ENCODE measurements at regions not wholly inside any gene's neighbourhood (a gene's known extent, or its start where the extent isn't known, plus 50 kb on each side); places are given as distances from the start of the nearest gene placed in this dataset.
"Not testable (repeated sequence)": the region's sequence is repeated elsewhere in the genome, so short reads cannot be mapped to it uniquely, and the experiment has no call there.

GRCh38 chr21:15281714-15282113 lies 216.9 kb upstream of the NRIP1 start:
- no peak for DNase-seq

- DNase-seq, result no peak
These were observed 217.9 kb upstream of the NRIP1 start for GRCh38 chr21:15282665-15283064.

GRCh38 chr21:15283138-15283537 lies 218.3 kb upstream of the NRIP1 start:
- no peak for DNase-seq

GRCh38 chr21:15283789-15284188 lies 219.0 kb upstream of the NRIP1 start:
- no peak for DNase-seq

GRCh38 chr21:15285556-15285955 lies 220.8 kb upstream of the NRIP1 start:
- DNase-seq, result no peak

- DNase-seq, result no peak
These were observed 224.4 kb upstream of the NRIP1 start for GRCh38 chr21:15289246-15289645.

- DNase-seq, result peak; percentile 46 to 84
These were observed 225.4 kb upstream of the NRIP1 start for GRCh38 chr21:15289896-15290841.

- peak in 1 of 2 experiments; percentile 11 for DNase-seq
These were observed 226.9 kb upstream of the NRIP1 start for GRCh38 chr21:15291621-15292266.

GRCh38 chr21:15293240-15293639 lies 228.4 kb upstream of the NRIP1 start:
- no peak for DNase-seq

GRCh38 chr21:15295875-15296274 lies 231.1 kb upstream of the NRIP1 start:
- DNase-seq, result no peak

- no peak for DNase-seq
These were observed 233.0 kb upstream of the NRIP1 start for GRCh38 chr21:15297824-15298223.

GRCh38 chr21:15298306-15298705 lies 233.5 kb upstream of the NRIP1 start:
- DNase-seq, result no peak

GRCh38 chr21:15298755-15299154 lies 234.0 kb upstream of the NRIP1 start:
- not testable (repeated sequence) for DNase-seq

GRCh38 chr21:15300131-15300530 lies 235.3 kb upstream of the NRIP1 start:
- DNase-seq, result no peak

GRCh38 chr21:15301014-15301413 lies 236.2 kb upstream of the NRIP1 start:
- DNase-seq, result peak in 1 of 2 experiments; percentile 4

GRCh38 chr21:15301736-15302135 lies 236.9 kb upstream of the NRIP1 start:
- DNase-seq, result no peak

GRCh38 chr21:15306271-15306670 lies 241.5 kb upstream of the NRIP1 start:
- no peak for DNase-seq

- DNase-seq, result no peak
These were observed 243.5 kb upstream of the NRIP1 start for GRCh38 chr21:15308333-15308732.

- no peak for DNase-seq
These were observed 244.3 kb upstream of the NRIP1 start for GRCh38 chr21:15309022-15309590.

GRCh38 chr21:15309721-15310120 lies 244.9 kb upstream of the NRIP1 start:
- DNase-seq, result no peak

GRCh38 chr21:15311510-15311909 lies 246.7 kb upstream of the NRIP1 start:
- no peak for DNase-seq

GRCh38 chr21:15317034-15317433 lies 252.2 kb upstream of the NRIP1 start:
- DNase-seq, result not testable (repeated sequence)

GRCh38 chr21:15319727-15320126 lies 254.9 kb upstream of the NRIP1 start:
- no peak for DNase-seq

GRCh38 chr21:15324542-15324941 lies 259.7 kb upstream of the NRIP1 start:
- DNase-seq, result no peak

All from NCI-H526 (cell line).